IMR-90 (cell line): ENCODE measurements at regions not wholly inside any gene's neighbourhood (a gene's known extent, or its start where the extent isn't known, plus 50 kb on each side); places are given as distances from the start of the nearest gene placed in this dataset.

Source experiments
- ATAC-seq: fragments of 200-7000 bp; cut with Tn5 transposase; 2 replicates; pipeline ENCODE4 v1.9.1; 2020; ENCODE audit warnings: low read depth, mild to moderate bottlenecking, moderate library complexity
- BruUV-seq: library from RNA; stranded (reverse); fragments of 400-500 nt; replicated peaks from 2 replicates; lab custom pipeline; 2021; lab: Mats Ljungman, UMichigan
- CTCF ChIA-PET: fragments of 300-600 bp; formaldehyde crosslinking; extraction: SDS; loops from one replicate; lab custom pipeline; 2021; ENCODE audit warnings: antibody characterized with exemption; lab: Yijun Ruan, JAX
- POLR2A ChIA-PET: fragments of 300-600 bp; sonication (Branson Sonifier 250); formaldehyde crosslinking; loops from one replicate; lab custom pipeline; 2022; ENCODE audit warnings: antibody characterized with exemption; ENCODE audit not compliant: unreplicated experiment; lab: Charles Lee
- DNase-seq: peaks from one replicate; pipeline ENCODE4 v3.0.0; 2013
- H2AFZ ChIP-seq: replicated peaks from 2 replicates; pipeline ENCODE3; 2013; ENCODE audit warnings: low read length, mild to moderate bottlenecking; ENCODE audit not compliant: poor library complexity
- H2AK5ac ChIP-seq: 2 replicates; pipeline ENCODE4 v1.6.1; 2013; ENCODE audit warnings: low read depth, low read length, inconsistent platforms
- H2AK9ac ChIP-seq: replicated peaks from 2 replicates; pipeline ENCODE3; 2013; ENCODE audit warnings: mild to moderate bottlenecking, low read depth, low read length, moderate library complexity; ENCODE audit not compliant: poor library complexity
- H2BK120ac ChIP-seq: 2 replicates; pipeline ENCODE4 v1.6.1; 2013; ENCODE audit warnings: low read depth, low read length, inconsistent platforms
- H2BK15ac ChIP-seq: 3 replicates; pipeline ENCODE4 v1.6.1; 2013; ENCODE audit warnings: low read depth, low read length, inconsistent platforms
- H2BK20ac ChIP-seq: 2 replicates; pipeline ENCODE4 v1.6.1; 2013; ENCODE audit warnings: low read depth, mild to moderate bottlenecking, inconsistent platforms, low read length, moderate library complexity
- H2BK5ac ChIP-seq: 2 replicates; pipeline ENCODE4 v1.6.1; 2013; ENCODE audit warnings: mild to moderate bottlenecking, low read depth, low read length, inconsistent platforms; ENCODE audit not compliant: poor library complexity, severe bottlenecking
- H3K14ac ChIP-seq: replicated peaks from 2 replicates; pipeline ENCODE4 v1.6.1; 2013; ENCODE audit warnings: low read depth, low read length, inconsistent platforms
- H3K18ac ChIP-seq: 2 replicates; pipeline ENCODE4 v1.6.1; 2013; ENCODE audit warnings: low read depth, low read length, control low read depth
- H3K23ac ChIP-seq: 2 replicates; pipeline ENCODE4 v1.6.1; 2013; ENCODE audit warnings: low read depth, low read length, inconsistent platforms
- H3K27ac ChIP-seq: 2 replicates; pipeline ENCODE4 v1.5.1; 2013; ENCODE audit warnings: mild to moderate bottlenecking, control low read depth, low read length; ENCODE audit not compliant: insufficient read depth
- H3K27me3 ChIP-seq: 2 replicates; pipeline ENCODE4 v1.6.1; 2013; ENCODE audit warnings: low read length; ENCODE audit not compliant: control insufficient read depth, insufficient read depth
- H3K36me3 ChIP-seq: 2 replicates; pipeline ENCODE4 v1.6.1; 2013; ENCODE audit warnings: low read length, mixed read lengths; ENCODE audit not compliant: control insufficient read depth, insufficient read depth
- H3K4ac ChIP-seq: 2 replicates; pipeline ENCODE4 v1.6.1; 2013; ENCODE audit warnings: low read depth, low read length, inconsistent platforms
- H3K4me1 ChIP-seq: 2 replicates; pipeline ENCODE4 v1.6.1; 2013; ENCODE audit warnings: low read length, mixed read lengths; ENCODE audit not compliant: control insufficient read depth, insufficient read depth
- H3K4me2 ChIP-seq: 2 replicates; pipeline ENCODE4 v1.6.1; 2013; ENCODE audit warnings: low read depth, mild to moderate bottlenecking, control low read depth, low read length, moderate library complexity
- H3K4me3 ChIP-seq: 2 replicates; pipeline ENCODE4 v1.5.1; 2013; ENCODE audit warnings: low read depth, mild to moderate bottlenecking, control low read depth, low read length, moderate library complexity; ENCODE audit not compliant: insufficient read depth
- H3K56ac ChIP-seq: 2 replicates; pipeline ENCODE4 v1.6.1; 2013; ENCODE audit warnings: low read length, inconsistent platforms; ENCODE audit not compliant: insufficient read depth; ENCODE audit errors: extremely low read depth
- H3K79me1 ChIP-seq, 2 experiments: 2 replicates each; pipeline ENCODE4 v1.6.1; 2013; ENCODE audit warnings: low read length in 2 of 2, inconsistent platforms in 1 of 2, low read depth in 1 of 2
- H3K9ac ChIP-seq: 2 replicates; pipeline ENCODE4 v1.6.1; 2013; ENCODE audit warnings: low read depth, low read length, control low read depth
- H3K9me1 ChIP-seq: 2 replicates; pipeline ENCODE4 v1.6.1; 2013; ENCODE audit warnings: low read length, inconsistent platforms; ENCODE audit not compliant: insufficient read depth
- H3K9me3 ChIP-seq: 2 replicates; pipeline ENCODE4 v1.6.1; 2013; ENCODE audit warnings: low read length; ENCODE audit not compliant: control insufficient read depth, insufficient read depth
- H4K20me1 ChIP-seq: 2 replicates; pipeline ENCODE4 v1.6.1; 2013; ENCODE audit warnings: low read length, inconsistent platforms; ENCODE audit not compliant: insufficient read depth
- H4K5ac ChIP-seq: 2 replicates; pipeline ENCODE4 v1.6.1; 2013; ENCODE audit warnings: mild to moderate bottlenecking, low read depth, low read length, control low read depth
- H4K8ac ChIP-seq, 2 experiments: 2 replicates each; pipeline ENCODE4 v1.6.1; 2013; ENCODE audit warnings: low read depth in 2 of 2, low read length in 2 of 2, control low read depth in 1 of 2, inconsistent platforms in 1 of 2
- H4K91ac ChIP-seq: 2 replicates; pipeline ENCODE4 v1.6.1; 2013; ENCODE audit warnings: low read depth, low read length, inconsistent platforms; ENCODE audit not compliant: insufficient read depth
- CEBPB ChIP-seq: IDR thresholded peaks from 2 replicates; pipeline ENCODE4 v1.6.1; 2012; ENCODE audit warnings: low read depth, low read length, improper control_type of control experiment
- CTCF ChIP-seq: conservative IDR thresholded peaks from 2 replicates; pipeline ENCODE4 v1.5.1; 2012; ENCODE audit warnings: mild to moderate bottlenecking, low read depth, low read length, improper control_type of control experiment
- ELK1 ChIP-seq: fragments of 150-350 bp; IDR thresholded peaks from 2 replicates; pipeline ENCODE4 v1.6.1; 2016; ENCODE audit warnings: low read depth, mild to moderate bottlenecking, low read length, moderate library complexity, borderline replicate concordance
- MXI1 ChIP-seq: IDR thresholded peaks from 2 replicates; pipeline ENCODE4 v1.6.1; 2012; ENCODE audit warnings: low read depth, mild to moderate bottlenecking, low read length, moderate library complexity, borderline replicate concordance
- WGBS, 2 experiments: methylation state at CpG; one replicate each; pipeline versions ENCODE4 v1.1.5 to v1.1.7; 2013; ENCODE audit warnings: missing lambda C conversion rate in 2 of 2; ENCODE audit not compliant: insufficient read length in 1 of 2; ENCODE audit errors: extremely low coverage in 2 of 2; 5-methylcytosine and 5-hydroxymethylcytosine counted together
- dilution Hi-C: fragments of 300-500 bp; cut with HindIII; formaldehyde crosslinking; loops from one replicate; pipeline ENCODE4 v1.14.3; 2018; ENCODE audit warnings: low sequenced_read_pairs; ENCODE audit not compliant: unreplicated experiment
- in situ Hi-C: fragments of 300-500 bp; cut with MboI; formaldehyde crosslinking; loops from 3 replicates; pipeline ENCODE4 v1.14.3; 2019; ENCODE audit warnings: low sequenced_read_pairs, inconsistent platforms, mixed read lengths
- intact Hi-C: fragments of 100-400 bp; cut with micrococcal nuclease; formaldehyde crosslinking; loops from 2 replicates; pipeline ENCODE4 v1.10.0; 2022

GRCh38 chr10:125567529-125567928 lies 115.4 kb downstream of the TEX36 start:
- Histone ChIP-seq H3K9ac (no peak overlapping the region), H3K23ac (no peak overlapping the region), H3K18ac (no peak overlapping the region), H3K4me1 (no peaks in the 10 kb centered on the region), H3K79me1 (no peaks in the 10 kb centered on the region), H3K27ac (no peak overlapping the region), H2AFZ (no peak overlapping the region), H3K9me1 (no peaks in the 10 kb centered on the region), H2BK20ac (no peak overlapping the region), H2BK120ac (no peak overlapping the region), H3K4ac (no peak overlapping the region), H2BK5ac (no peak overlapping the region), H3K4me3 (no peak overlapping the region), H4K8ac (no peak overlapping the region), H3K14ac (no peak overlapping the region), H4K91ac (no peak overlapping the region), H4K5ac (no peak overlapping the region), H3K4me2 (no peak overlapping the region), H3K36me3 (no peaks in the 10 kb centered on the region), H2BK15ac (no peak overlapping the region), H3K27me3 (no peaks in the 10 kb centered on the region), H4K20me1 (no peaks in the 10 kb centered on the region), H2AK9ac (no peak overlapping the region), H3K9me3 (no peaks in the 10 kb centered on the region), H3K56ac (no peak overlapping the region), H2AK5ac (no peak overlapping the region)
- DNase-seq (no peak), ATAC-seq (no peak)
- no peak for TF ChIP-seq CTCF
- no peak for TF ChIP-seq MXI1
- no peak for TF ChIP-seq ELK1
- TF ChIP-seq CEBPB: no peak
- intact Hi-C loops: no loop called here
- BruUV-seq: no TSS peak
- CTCF ChIA-PET: interaction anchor here (0.6 kb wide), 1 partner anchor 10 kb away, joined by 4 read pairs; no protein-coding TSS in a partner anchor
- in situ Hi-C loops: no loop called here
- POLR2A ChIA-PET: no interaction called here
- no CpG with 5 or more reads among the region's 6 CpGs for WGBS, 2 experiments
- dilution Hi-C loops: no loop called here
